Endothelial cell of umbilical vein (primary cell): ENCODE measurements at regions not wholly inside any gene's neighbourhood (a gene's known extent, or its start where the extent isn't known, plus 50 kb on each side); places are given as distances from the start of the nearest gene placed in this dataset.
"Not testable (repeated sequence)": the region's sequence is repeated elsewhere in the genome, so short reads cannot be mapped to it uniquely, and the experiment has no call there.

Experiments used
- BruUV-seq: library from RNA; stranded (reverse); fragments of 400-500 nt; replicated peaks from 2 replicates; lab custom pipeline; 2021; lab: Mats Ljungman, UMichigan
- CTCF ChIA-PET: fragments of 300-600, 350-600 bp; sonication (Branson Sonifier 250); formaldehyde crosslinking; loops from one replicate; lab custom pipeline; 2021; ENCODE audit warnings: antibody characterized with exemption, inconsistent platforms; lab: Charles Lee
- POLR2A ChIA-PET: fragments of 300-600, 350-600 bp; sonication (Branson Sonifier 250); formaldehyde crosslinking; loops from one replicate; lab custom pipeline; 2021; ENCODE audit warnings: antibody characterized with exemption, inconsistent platforms; lab: Charles Lee
- DNase-seq: peaks from one replicate; pipeline ENCODE4 v3.0.0-alpha.2; 2011; ENCODE audit warnings: low read depth, low spot score
- FAIRE-seq: peaks from 2 replicates; lab custom pipeline; 2011; peaks lifted over from hg19 to GRCh38; lab: Jason Lieb, UNC
- H2AFZ ChIP-seq: 2 replicates; pipeline ENCODE4 v1.6.0; 2012; ENCODE audit warnings: low read depth, low read length, control low read depth, inconsistent platforms
- H3K27ac ChIP-seq: 2 replicates; pipeline ENCODE4 v1.5.1; 2011; ENCODE audit warnings: low read depth, mild to moderate bottlenecking, control low read depth, low read length, moderate library complexity; ENCODE audit not compliant: insufficient read depth
- H3K27me3 ChIP-seq, 2 experiments: 2 replicates each; pipeline versions ENCODE4 v1.6.0 to v1.6.1; 2011; ENCODE audit warnings: low read length in 2 of 2, mixed read lengths in 1 of 2; ENCODE audit not compliant: control insufficient read depth in 2 of 2, insufficient read depth in 2 of 2
- H3K36me3 ChIP-seq, 2 experiments: 2 replicates in 1 of 2; 3 replicates in 1 of 2; pipeline ENCODE4 v1.5.1; 2011; ENCODE audit warnings: low read length in 2 of 2, mild to moderate bottlenecking in 1 of 2, moderate library complexity in 1 of 2; ENCODE audit not compliant: control insufficient read depth in 2 of 2, insufficient read depth in 2 of 2; ENCODE audit errors: extremely low read depth in 1 of 2
- H3K4me1 ChIP-seq: 3 replicates; pipeline ENCODE4 v1.5.1; 2011; ENCODE audit warnings: mild to moderate bottlenecking, low read length; ENCODE audit not compliant: control insufficient read depth, insufficient read depth; ENCODE audit errors: extremely low read depth
- H3K4me2 ChIP-seq: 2 replicates; pipeline ENCODE4 v1.6.1; 2011; ENCODE audit warnings: low read length, control low read depth, mixed read lengths; ENCODE audit not compliant: insufficient read depth
- H3K4me3 ChIP-seq, 3 experiments: fragments of 200-600 bp in 1 of 3; sonication (generic), shearing (Covaris generic) in 1 of 3; replicated peaks in 1 of 3; 2 replicates each; pipeline ENCODE4 v1.5.1; 2011 to 2016; ENCODE audit warnings: control low read depth in 3 of 3, low read length in 3 of 3, mild to moderate bottlenecking in 2 of 3, inconsistent platforms in 1 of 3, low read depth in 1 of 3, moderate library complexity in 1 of 3; ENCODE audit not compliant: insufficient read depth in 1 of 3
- H3K79me2 ChIP-seq: 2 replicates; pipeline ENCODE4 v1.6.0; 2012; ENCODE audit warnings: low read length, inconsistent platforms; ENCODE audit not compliant: control insufficient read depth, insufficient read depth
- H3K9ac ChIP-seq: replicated peaks from 2 replicates; pipeline ENCODE3; 2011; ENCODE audit warnings: low read length, control low read depth; ENCODE audit not compliant: insufficient read depth; ENCODE audit errors: extremely low read depth
- H3K9me1 ChIP-seq: replicated peaks from 3 replicates; pipeline ENCODE4 v1.6.0; 2011; ENCODE audit warnings: mild to moderate bottlenecking, low read length; ENCODE audit not compliant: control insufficient read depth, insufficient read depth; ENCODE audit errors: extremely low read depth
- H3K9me3 ChIP-seq: replicated peaks from 2 replicates; pipeline ENCODE4 v1.5.1; 2012; ENCODE audit warnings: low read length, inconsistent platforms; ENCODE audit not compliant: control insufficient read depth, insufficient read depth
- H4K20me1 ChIP-seq: replicated peaks from 2 replicates; pipeline ENCODE3; 2011; ENCODE audit warnings: mild to moderate bottlenecking, low read length; ENCODE audit not compliant: control insufficient read depth, insufficient read depth; ENCODE audit errors: extremely low read depth
- CTCF ChIP-seq, 2 donors: IDR thresholded peaks; 1 replicate in 1 of 2; 2 replicates in 1 of 2; pipeline ENCODE4 v1.5.1; 2011; ENCODE audit warnings: low read length in 2 of 2, mild to moderate bottlenecking in 2 of 2, moderate library complexity in 2 of 2, control low read depth in 1 of 2, inconsistent platforms in 1 of 2, low read depth in 1 of 2; ENCODE audit not compliant: insufficient read depth in 1 of 2; ENCODE audit errors: extremely low read depth in 1 of 2
- EZH2 ChIP-seq: IDR thresholded peaks from 2 replicates; pipeline ENCODE4 v1.6.1; 2012; ENCODE audit warnings: borderline replicate concordance, low read depth, mild to moderate bottlenecking, moderate library complexity, low read length, inconsistent platforms; ENCODE audit not compliant: severe bottlenecking
- FOS ChIP-seq: IDR thresholded peaks from 2 replicates; pipeline ENCODE4 v1.6.1; 2011; ENCODE audit warnings: mild to moderate bottlenecking, low read length, moderate library complexity, borderline replicate concordance; ENCODE audit not compliant: insufficient read depth
- GATA2 ChIP-seq: IDR thresholded peaks from 2 replicates; pipeline ENCODE4 v1.7.0; 2011; ENCODE audit warnings: low read depth, mild to moderate bottlenecking, moderate library complexity, mixed read lengths, low read length; ENCODE audit not compliant: insufficient read length, insufficient read depth
- JUN ChIP-seq: IDR thresholded peaks from 2 replicates; pipeline ENCODE4 v1.6.1; 2011; ENCODE audit warnings: borderline replicate concordance, low read depth; ENCODE audit not compliant: insufficient read length, insufficient read depth
- MAX ChIP-seq: IDR thresholded peaks from 2 replicates; pipeline ENCODE4 v1.6.1; 2011; ENCODE audit not compliant: insufficient read depth, insufficient read length
- MYC ChIP-seq: IDR thresholded peaks from one replicate; pipeline ENCODE4 v1.6.1; 2011; ENCODE audit warnings: mild to moderate bottlenecking, low read depth, low read length
- POLR2A ChIP-seq: IDR thresholded peaks from 2 replicates; pipeline ENCODE4 v1.6.1; 2012; ENCODE audit warnings: low read depth, mild to moderate bottlenecking, control low read depth, low read length
- POLR2AphosphoS5 ChIP-seq: IDR thresholded peaks from 2 replicates; pipeline ENCODE4 v1.6.1; 2012; ENCODE audit warnings: low read depth, mild to moderate bottlenecking, control low read depth, low read length, moderate library complexity; ENCODE audit not compliant: insufficient read depth
- dilution Hi-C: fragments of 300-500 bp; cut with MboI; formaldehyde crosslinking; loops from one replicate; pipeline ENCODE4 v1.15.0; 2019; ENCODE audit warnings: low sequenced_read_pairs; ENCODE audit not compliant: extremely low pct_ligation_motif_present
- intact Hi-C: fragments of 100-400 bp; cut with micrococcal nuclease; formaldehyde crosslinking; loops from one replicate; pipeline ENCODE4 v1.10.0; 2022

- TF ChIP-seq FOS (no peak), GATA2 (no peak), CTCF (IDR thresholded peaks at IDR 0.05; ENCODE audit: extremely low read depth in 1 of 2, insufficient read depth in 1 of 2, low read depth in 1 of 2, low read length in 2 of 2) (no peak), EZH2 (no peak), JUN (no peak), MAX (no peak), POLR2AphosphoS5 (no peak), POLR2A (no peak), MYC (no peak)
- DNase-seq (no peak), FAIRE-seq (no peak)
- H3K9me3 ChIP-seq: no peaks in the 10 kb centered on the region
- CTCF ChIA-PET: interaction anchor here (0.6 to 1.3 kb wide), 3 partner anchors 8 to 121 kb away, joined by 3 to 4 read pairs (median 4); partner anchors contain the start of gene FAM50B
- H3K36me3 ChIP-seq: no peaks in the 10 kb centered on the region
- H3K27me3 ChIP-seq: no peaks in the 10 kb centered on the region
- intact Hi-C loops: no loop called here
- no peaks in the 10 kb centered on the region for H3K9me1 ChIP-seq
- no peaks in the 10 kb centered on the region for H3K79me2 ChIP-seq
- H4K20me1 ChIP-seq: no peaks in the 10 kb centered on the region
- H3K4me3 ChIP-seq: no peak overlapping the region
- H3K27ac ChIP-seq: no peak overlapping the region
- POLR2A ChIA-PET: no interaction called here
- H3K4me2 ChIP-seq: no peak overlapping the region
- dilution Hi-C loops: no loop called here
- peaks cover 10% of the 10 kb centered on the region for H3K4me1 ChIP-seq
- BruUV-seq: no TSS peak
- no peak overlapping the region for H2AFZ ChIP-seq
- H3K9ac ChIP-seq: no peak overlapping the region
These were observed 108.8 kb downstream of the FAM217A start for GRCh38 chr6:3970097-3970496.

GRCh38 chr6:3973152-3973551 lies 105.8 kb downstream of the FAM217A start:
- FAIRE-seq, DNase-seq, intact Hi-C loops, H3K27ac ChIP-seq, H3K4me3 ChIP-seq, H3K9me1 ChIP-seq, H3K9me3 ChIP-seq, CTCF ChIA-PET, H3K79me2 ChIP-seq, H2AFZ ChIP-seq, dilution Hi-C loops, H3K4me2 ChIP-seq, H3K4me1 ChIP-seq, H3K36me3 ChIP-seq, H3K27me3 ChIP-seq, H4K20me1 ChIP-seq, BruUV-seq, H3K9ac ChIP-seq: not testable (repeated sequence)
- POLR2A ChIA-PET: interaction anchor here (0.7 kb wide), 1 partner anchor 259 kb away, joined by 8 read pairs; no protein-coding TSS in a partner anchor
